Inferior parietal cortex (tissue), 1 donor: ENCODE measurements at regions not wholly inside any gene's neighbourhood (a gene's known extent, or its start where the extent isn't known, plus 50 kb on each side); places are given as distances from the start of the nearest gene placed in this dataset.

Source experiments
- DNase-seq: peaks from one replicate; pipeline ENCODE4 v3.0.0-alpha.2; 2016; ENCODE audit errors: extremely low spot score

DNA sequence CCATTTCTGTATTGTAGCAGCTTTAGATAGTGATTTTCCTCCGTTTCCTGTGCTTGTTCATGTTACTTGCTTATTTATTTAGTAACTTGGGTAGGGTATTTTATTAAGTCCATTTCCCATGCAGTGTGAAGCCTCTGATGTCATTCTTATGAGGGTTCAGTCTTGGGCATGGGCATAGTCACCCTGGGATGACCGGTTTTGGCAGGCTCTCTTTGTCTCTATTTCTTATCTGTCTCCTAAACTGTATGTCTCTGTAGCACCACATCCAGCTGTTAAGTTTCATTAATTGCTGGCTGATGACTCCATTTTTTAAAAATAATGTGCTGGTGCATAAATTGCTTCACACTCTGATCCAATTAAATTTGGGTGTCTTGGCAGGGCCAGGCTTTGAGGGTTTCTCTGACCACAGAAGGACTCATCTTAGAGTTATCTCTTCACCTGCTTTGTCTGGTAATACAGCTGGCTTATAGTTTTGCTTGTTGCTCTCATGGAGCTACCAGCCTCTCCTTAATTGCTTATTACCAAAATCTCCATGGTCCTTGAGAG is 173.3 kb upstream of the VLDLR start:
- no peak for DNase-seq

DNA sequence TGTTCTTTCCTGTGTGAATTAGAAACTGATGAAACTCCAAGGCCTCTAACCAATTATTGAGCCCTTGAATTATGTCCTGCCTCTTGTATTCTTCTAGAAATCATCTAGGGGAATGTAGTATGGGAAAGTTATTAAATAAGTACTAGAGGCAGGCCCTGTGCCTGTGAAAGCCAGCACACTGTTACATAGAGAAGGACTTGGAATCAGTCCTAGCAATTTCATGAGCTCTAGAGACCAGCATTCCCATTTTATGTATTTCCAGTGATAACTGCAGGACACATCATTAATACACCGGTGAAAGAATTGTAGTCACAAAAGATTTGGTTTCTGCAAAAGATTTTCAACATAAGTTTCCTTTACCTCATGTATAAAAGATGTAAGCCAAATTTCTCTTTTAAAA is 168.5 kb upstream of the VLDLR start:
- no peak for DNase-seq

DNA sequence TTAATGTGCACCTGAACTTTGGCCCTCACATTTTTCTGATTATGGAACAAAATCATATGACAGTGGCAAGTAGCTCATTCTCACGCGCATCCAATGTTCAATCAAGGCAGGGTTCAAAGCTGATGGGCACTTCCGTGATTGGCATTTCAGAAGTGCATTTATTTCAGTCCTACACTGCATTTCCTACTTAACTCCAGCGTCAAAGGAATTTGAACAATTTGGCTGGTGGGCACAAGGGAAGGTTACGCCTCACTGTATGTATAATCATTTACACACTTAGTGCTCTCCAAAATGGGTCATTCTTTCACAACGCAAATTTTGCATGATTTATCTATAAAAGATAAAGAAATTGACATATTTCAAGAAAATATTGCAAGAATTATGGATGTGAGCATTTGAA is 167.9 kb upstream of the VLDLR start:
- DNase-seq, result no peak

DNA sequence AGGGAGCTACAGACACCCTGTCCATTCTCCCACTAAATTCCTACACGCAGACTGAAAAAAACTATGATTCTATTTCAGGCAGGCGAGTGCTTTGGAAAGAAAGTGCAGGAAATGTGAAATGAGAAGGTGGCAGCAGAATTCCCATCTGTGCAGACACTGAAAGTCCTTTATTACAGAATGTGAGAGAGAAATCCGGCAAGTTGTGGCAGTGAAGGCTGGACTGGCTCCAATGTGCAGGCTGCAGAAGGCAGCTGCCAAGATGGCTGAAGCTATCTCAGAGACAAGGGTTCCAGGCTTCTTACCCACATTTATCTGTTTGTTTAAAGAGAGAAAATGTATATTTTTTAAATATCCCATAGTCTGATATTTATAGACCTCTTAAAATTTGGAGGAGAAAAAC is 161.8 kb upstream of the VLDLR start:
- peak; percentile 68 for DNase-seq

DNA sequence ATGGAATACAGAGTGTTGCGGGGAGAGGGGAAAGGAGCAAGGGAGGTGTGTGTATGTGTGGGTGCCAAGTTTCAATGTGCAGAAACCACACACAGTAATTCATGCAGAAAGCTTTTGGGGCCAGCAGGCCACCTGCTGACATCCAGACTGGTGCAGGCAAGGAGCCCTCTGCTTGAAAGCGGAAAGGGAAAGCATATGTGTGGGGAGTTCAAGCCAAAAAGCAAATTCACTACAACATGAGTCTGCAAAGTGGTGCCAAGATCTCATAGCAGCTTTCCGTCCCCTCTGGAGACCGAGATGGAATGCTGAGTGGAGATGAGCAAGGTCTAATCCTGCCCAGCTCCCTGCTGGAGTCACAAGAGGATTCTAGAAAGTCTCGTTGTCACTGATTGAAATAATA is 159.7 kb upstream of the VLDLR start:
- no peak for DNase-seq

DNA sequence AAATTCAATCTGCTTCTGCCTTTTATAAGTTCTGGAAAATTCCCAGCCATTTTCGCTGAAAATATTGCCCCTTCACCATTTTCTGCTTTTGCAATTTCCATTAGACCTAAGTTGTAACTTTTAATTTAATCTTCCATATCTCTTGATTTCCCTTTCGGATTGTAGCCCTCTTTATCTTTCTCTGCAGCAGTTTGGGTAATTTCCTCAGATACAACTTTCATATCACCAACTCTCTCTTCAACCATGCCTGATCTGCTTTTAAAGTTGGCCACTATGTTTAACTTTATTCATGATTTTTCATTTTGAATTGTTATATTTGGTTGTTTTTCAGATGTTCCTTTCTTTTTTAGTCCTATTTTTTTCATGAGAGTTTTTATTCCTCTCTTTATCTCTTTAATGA is 157.0 kb upstream of the VLDLR start:
- DNase-seq, result no peak

DNA sequence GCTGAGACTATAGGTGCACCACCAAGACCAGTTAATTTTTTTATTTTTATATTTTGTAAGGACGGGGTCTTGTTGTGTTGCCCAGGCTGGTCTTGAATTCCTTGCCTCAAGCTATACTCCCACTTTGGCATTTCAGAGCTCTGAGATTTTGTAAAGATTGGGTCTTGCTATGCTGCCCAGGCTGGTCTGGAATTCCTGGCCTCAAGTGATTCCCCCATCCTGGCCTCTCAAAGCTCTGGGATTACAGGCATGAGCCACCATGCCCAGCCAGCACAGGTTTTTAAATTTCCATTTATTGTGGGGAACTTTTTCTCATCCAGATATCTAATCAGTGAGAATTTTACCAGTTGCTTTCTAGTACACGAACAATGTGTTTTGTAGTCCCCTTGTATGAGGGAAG is 156.1 kb upstream of the VLDLR start:
- DNase-seq, result no peak

DNA sequence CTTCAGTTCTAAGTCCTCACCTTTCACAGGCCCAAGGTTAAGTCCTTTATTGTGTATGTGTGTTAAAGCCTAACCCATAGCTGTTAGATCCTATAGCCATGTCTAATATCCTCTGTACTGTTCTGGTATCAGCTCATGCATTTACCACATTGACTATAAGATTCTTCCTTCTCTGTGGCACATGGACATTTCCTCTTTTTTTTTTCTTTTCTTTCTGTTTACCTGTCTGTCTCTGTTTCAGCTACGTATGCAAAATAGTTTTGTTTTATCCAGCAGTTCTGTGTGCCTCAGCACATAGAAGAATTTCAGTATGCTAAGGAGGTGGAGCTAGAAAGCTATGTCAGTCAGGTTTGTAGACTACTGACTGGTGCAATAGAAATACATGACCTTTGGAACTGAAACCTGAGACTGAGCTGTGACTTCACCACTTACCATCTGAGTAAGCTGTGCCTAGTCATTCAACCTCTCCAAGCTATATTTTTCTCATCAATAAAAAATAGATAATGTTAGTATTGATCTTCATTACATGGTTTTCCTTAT is 155.6 kb upstream of the VLDLR start:
- no peak for DNase-seq

DNA sequence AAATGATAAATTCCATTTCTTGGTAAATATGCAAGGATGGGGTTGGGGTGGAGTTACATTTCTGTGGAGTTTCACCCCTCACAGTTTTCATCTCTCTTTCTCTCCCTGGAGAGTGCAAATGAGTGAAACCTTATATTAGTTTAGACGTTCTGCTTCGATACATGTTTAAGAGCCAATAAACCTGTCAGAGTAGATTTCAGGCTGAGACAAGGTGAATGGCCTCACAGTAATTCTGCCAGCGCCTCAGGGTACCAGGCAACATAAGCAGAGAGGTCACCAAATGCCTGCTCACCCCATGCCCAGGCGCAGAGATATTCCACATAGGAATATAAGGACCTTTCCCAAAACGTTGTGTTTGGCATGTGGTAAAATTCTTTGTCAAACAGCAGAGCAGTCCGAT is 154.9 kb upstream of the VLDLR start:
- DNase-seq, result no peak

DNA sequence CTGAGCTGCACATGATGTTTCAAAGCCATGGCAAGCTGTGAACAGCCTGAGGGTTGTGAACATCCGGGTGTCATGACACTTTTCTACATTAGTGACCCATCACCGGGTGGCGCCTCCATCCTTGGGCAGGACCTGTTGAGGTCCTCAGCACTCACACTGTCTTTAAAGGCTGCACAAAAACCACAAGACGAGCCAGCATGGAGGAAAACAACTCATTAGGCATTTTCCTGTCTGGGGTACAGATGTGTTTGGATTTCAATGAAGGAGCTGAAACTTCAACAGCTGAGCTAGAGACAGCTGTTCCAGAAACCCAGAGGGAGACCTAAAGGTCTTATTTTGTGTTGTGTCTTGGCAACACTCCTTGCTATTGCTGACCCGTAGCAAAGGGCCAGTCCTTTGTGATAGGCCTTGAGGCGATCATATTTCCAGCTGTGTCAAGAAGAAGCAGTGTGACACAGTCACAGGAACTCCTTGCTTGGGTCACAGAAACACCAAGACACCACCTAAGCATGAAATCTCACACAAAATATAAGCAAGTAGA is 151.8 kb upstream of the VLDLR start:
- DNase-seq, result no peak

DNA sequence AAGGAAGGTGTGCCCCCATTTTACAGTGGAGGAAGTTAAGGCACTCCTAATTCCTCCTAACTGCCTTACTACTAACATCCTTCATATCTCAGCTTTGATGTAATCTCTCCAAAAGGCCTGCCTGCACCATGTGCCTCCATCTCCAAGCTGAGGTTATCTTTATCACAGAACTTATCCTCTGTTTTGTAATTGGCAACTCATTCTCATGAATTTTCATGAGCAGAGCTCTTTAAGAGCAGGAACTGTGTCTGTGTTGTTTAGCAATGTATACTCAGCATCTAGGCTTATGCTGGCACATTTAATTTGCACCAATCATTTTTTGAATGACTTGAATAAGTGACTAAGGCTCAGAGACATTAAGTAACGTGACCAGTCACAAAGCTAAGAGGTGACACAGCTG is 147.9 kb upstream of the VLDLR start:
- no peak for DNase-seq

DNA sequence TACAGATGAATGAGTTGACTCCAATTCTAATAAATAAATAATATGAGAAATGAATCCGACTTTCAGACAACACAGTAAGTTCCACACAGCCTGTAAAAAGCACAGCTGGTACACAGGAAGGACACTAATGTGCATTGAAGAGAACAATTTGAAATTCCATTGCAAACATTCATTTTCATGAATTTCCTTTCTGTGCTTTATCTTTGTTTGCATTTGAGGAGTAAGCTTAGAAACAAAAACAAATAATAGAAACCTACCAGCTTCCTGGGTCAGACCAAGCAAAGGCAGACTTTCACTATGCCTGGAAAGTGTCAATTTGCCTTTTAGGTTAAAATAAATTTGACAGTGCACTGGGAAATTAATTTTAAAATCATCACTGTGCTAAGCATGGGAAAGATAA is 143.8 kb upstream of the VLDLR start:
- DNase-seq, result no peak

DNA sequence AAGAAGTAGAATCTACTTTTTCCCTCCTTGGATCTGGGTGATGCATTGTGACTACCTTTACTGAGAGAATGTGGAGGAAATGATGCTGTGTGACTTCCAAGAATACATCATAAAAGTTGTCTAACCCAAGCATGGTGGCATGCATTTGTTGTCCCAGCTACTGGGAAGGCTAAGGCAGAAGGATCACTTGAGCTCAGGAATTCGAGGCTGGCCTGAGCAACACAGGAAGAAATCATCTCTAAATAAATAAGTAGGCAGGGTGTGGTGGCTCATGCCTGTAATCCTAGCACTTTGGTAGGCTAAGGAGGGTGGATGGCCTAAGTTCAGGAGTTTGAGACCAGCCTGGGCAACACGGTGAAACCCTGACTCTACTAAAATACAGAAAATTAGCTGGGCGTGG is 143.2 kb upstream of the VLDLR start:
- no peak for DNase-seq

DNA sequence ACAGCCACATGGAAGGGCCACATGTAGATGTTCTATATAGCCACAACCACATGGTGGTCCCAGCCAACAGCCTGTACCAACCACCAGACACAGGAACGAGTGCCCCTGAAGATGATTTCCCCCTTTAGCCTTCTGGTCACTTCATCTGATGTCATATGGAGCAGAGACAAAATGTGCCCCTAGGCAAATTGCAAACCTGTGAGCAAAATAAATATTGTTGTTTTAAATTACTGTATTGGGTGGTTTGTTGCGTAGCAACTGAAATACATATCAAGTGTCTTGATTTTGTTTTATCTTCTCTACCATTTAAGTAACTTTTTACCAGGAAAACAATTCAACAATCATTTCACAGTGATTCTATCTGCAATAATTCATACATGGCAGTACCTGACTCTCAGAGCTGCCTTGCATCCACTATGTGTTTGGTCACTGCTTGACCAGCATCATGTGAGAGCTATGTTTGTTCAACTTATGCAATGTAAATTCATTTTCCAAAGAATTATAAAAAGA is 142.5 kb upstream of the VLDLR start:
- DNase-seq, result no peak

DNA sequence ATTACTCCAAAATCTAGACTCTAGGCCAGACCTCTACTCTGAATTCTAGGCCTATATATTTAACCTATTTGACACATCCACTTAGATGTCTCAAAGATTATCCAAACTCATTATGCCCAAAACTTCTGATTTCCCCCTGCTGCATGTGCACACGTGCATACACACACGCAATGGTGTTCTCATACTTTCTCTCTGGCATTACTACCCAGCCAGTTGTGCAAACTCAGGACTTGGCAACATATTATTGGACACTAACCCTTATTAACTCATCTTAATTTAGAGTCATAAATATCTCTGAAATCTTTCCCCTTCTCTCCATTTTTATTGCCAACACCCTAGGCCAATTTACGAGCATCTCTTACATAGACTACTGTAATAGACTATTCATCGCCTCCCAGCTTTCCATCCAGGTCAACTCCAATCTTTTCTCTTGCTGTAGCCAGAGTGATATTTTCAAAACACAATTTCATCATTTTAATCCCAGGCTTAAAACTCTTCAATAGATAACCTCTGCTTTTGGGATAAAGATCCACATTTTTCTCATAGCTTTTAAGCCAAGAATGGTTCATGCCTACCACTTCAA is 141.2 kb upstream of the VLDLR start:
- DNase-seq, result no peak

DNA sequence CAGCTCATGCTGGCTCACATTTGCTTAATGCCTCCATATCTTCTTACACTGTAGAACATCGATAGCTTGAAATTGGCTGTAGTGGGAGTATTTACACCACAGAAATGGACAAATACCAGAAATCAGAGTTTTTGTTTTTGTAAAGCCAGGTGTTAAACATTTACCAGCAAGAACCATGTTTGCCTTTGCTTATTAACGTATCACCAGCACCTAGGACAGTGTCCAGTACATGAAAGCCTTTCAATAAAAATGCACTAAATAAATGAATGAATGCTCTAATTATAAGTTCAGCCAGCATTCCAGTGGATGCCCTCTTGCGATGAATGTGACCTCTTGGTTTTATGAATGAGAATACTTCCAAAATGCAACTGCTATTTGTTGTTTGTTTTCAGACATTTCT is 140.4 kb upstream of the VLDLR start:
- no peak for DNase-seq

DNA sequence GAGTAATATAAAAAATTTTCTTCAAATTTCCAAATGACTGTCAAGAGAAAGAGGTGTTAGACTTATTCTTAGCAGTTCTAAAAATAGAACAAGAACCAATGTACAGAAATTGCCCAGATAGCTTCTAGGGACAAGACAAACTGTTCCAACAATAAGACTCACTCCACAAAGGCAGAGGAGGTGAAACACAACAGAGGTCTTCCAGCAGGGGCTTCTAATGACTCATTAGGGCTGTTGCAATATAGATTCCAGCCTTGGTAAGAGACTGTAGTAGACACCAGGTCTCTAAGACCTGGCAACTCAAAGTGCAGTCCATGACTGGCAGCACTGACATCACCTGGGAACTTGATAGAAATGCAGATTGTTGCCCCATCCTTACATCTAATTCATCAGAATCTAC is 134.6 kb upstream of the VLDLR start:
- no peak for DNase-seq

DNA sequence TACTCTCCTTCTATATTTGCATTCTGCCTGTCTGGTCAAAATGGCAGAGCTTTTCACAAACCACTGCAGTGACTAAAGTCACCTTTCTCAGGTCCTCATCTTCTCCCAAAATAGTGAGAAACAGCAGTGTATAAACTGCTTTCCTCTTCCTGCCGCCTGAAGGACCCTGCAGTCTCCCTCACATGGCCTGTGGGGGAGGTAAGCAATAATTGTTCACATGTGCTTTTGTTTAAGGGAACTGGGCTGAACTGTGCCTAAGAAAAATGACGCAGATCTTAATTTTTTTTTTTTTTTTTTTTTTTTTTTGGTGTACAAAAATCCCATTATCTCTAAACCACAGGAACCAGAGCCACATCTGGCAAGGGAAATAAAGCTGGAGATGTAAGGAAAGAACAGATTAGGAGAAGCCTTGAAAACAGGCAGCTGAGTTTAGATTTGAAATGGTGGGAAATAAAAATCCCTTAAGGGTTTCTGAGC is 131.7 kb upstream of the VLDLR start:
- DNase-seq, result no peak

DNA sequence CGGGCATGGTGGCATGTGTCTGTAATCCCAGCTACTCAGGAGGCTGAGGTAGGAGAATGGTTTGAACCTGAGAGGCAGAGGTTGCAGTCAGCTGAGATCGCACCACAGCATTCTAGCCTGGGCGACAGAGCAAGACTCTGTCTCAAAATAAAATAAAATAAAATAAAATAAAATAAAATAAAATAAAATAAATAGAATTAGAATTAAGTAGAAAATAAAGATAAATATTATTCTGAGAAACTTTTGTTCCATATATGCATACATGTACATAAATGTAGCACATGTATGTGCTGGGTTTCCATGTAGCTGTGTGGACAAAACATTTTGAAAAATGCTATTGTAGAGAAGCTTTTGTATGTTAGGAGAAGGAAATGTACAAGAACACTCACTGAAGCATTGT is 129.4 kb upstream of the VLDLR start:
- no peak for DNase-seq

DNA sequence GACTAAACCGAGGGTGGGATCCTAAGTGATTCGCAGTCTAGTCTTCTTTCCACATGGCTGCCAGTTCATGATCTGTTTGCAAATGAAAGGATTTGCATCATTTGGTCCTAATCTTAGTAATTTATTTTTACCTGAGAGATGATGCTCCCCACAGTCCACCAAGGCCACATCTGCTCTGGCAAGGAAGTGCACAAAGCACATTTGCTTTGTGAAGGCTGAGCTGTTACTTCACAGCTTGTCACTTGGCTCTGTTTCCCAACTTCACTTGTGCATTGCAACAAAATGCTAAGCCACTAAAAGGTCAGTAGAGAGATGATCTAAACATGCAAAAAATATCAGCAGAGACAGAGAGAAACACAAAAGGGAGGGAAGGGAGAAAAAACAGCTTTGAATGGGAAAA is 128.5 kb upstream of the VLDLR start:
- no peak for DNase-seq

DNA sequence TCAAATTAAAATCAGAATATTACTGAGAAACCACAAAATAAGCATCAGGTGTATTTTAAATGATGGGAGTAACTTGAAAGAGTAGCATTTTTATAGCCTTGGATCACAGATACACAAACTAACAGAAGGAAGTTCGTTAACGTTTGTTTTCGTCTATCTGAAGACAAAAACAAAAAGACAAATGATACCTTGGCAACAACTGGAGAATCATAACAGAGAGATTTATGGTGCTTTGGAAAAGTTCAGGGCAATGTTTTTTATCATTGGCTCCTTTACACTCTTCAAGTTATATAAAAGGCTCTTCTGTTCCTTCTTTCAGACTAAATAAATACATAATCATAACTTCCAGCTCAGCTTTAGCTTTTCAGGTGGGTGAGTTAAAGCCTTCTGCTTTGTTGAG is 128.1 kb upstream of the VLDLR start:
- no peak for DNase-seq

DNA sequence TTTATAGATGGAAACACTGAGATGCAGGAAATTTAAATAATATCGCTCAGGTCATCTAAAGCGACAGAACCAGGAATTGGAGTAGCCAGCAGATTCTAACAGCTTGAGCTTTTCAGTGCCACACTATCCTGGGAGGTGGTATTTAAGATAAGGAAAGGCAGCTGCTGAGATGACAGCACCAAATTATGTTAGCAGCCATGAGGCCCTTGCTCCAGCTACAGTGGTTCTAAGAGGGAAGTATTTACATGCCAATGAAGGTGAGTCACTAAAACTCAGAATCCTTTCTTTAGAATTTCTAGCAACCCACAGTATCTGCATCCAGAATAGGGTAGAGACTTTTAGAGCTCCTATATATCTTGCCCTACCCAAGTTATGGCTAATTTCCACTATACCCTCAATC is 127.0 kb upstream of the VLDLR start:
- no peak for DNase-seq

DNA sequence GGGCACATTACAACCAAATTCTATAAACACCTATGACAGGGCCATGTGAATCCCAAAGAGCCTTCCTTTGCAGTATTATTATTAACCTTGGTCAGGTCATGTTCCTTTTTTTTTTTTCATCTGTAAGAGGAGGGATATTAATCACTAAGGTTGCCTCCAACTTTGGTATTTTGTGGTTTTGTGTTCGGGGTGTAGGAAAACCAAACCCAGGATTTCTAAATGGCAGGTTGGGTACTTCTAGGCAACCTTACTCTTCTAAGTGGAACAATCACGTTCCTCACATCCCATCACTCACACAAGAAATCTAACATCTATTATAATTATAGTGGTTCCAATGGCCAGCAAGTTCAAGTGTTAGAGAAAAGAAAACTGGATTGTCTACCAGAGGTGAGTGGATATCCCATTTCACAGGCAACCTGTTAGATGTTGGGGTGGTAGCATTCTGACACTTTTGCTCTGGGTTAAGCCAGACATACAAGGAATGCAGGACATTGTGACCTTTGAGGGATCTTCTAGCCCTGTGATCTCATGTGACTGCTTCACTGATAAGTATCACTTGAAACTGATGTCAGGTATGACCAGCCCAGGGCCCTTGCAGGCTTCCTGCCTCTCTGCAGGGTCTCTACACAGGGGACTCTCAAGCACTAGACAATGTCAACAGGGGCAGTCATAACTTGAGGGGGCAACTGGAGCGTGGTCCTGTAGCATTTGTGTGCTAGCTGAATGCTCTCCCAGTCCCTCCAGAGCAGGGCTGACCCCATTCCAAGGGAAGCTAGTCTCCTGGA is 126.2 kb upstream of the VLDLR start:
- no peak for DNase-seq
